Tibial artery (tissue), 4 donors: ENCODE measurements at regions not wholly inside any gene's neighbourhood (a gene's known extent, or its start where the extent isn't known, plus 50 kb on each side); places are given as distances from the start of the nearest gene placed in this dataset.

ENCODE experiments used
- DNase-seq, 2 donors: peaks; one replicate each; pipeline ENCODE4 v3.0.0-alpha.2; 2019
- H3K27ac ChIP-seq, 2 donors: fragments of 200-600 bp; sonication (generic) in 1 of 2; 1 replicate in 1 of 2; 2 replicates in 1 of 2; pipeline ENCODE4 v1.5.1; 2018 to 2019; ENCODE audit warnings: mild to moderate bottlenecking in 1 of 2
- H3K27me3 ChIP-seq, 2 donors: fragments of 200-600 bp; sonication (generic) in 1 of 2; one replicate each; pipeline versions ENCODE4 v1.5.1 to v1.6.0; 2016 to 2019
- H3K36me3 ChIP-seq, 3 donors: fragments of 200-600 bp; sonication (generic) in 2 of 3; one replicate each; pipeline ENCODE4 v1.5.1; 2016 to 2019; ENCODE audit warnings: mild to moderate bottlenecking in 2 of 3
- H3K4me1 ChIP-seq, 4 donors: fragments of 200-600 bp; sonication (generic) in 2 of 4; 1 replicate in 3 of 4; 2 replicates in 1 of 4; pipeline ENCODE4 v1.5.1; 2016 to 2019
- H3K4me3 ChIP-seq, 2 donors: fragments of 200-600 bp; sonication (generic) in 1 of 2; 1 replicate in 1 of 2; 2 replicates in 1 of 2; pipeline ENCODE4 v1.5.1; 2018 to 2019; ENCODE audit warnings: mild to moderate bottlenecking in 2 of 2
- H3K9me3 ChIP-seq, 3 donors: fragments of 200-600 bp; sonication (generic) in 1 of 3; one replicate each; pipeline ENCODE4 v1.5.1; 2016 to 2019
- CTCF ChIP-seq, 2 experiments: fragments of 200-600 bp in 1 of 2; fragments of 450-650 bp in 1 of 2; IDR thresholded peaks; one replicate each; pipeline ENCODE4 v1.5.1; 2017 to 2019; ENCODE audit warnings: antibody characterized with exemption in 2 of 2, mild to moderate bottlenecking in 1 of 2, moderate library complexity in 1 of 2
- intact Hi-C: fragments of 100-400 bp; cut with DNase I; formaldehyde crosslinking; loops from one replicate; pipeline ENCODE4 v1.15.0; 2023; ENCODE audit warnings: low total_unique reads

- no peaks in the 10 kb centered on the region for H3K27me3 ChIP-seq
- peaks cover 0 to 7% (median 0%) of the 10 kb centered on the region in 3 donors for H3K36me3 ChIP-seq
- intact Hi-C loops, result no loop called here
- no peak overlapping the region for H3K4me3 ChIP-seq
- DNase-seq, result no peak
- H3K9me3 ChIP-seq, result no peaks in the 10 kb centered on the region
- no peak for TF ChIP-seq CTCF (IDR thresholded peaks at IDR 0.05)
- H3K27ac ChIP-seq, result no peak overlapping the region
- H3K4me1 ChIP-seq, result peaks cover 0 to 6% (median 0%) of the 10 kb centered on the region in 4 donors
Measured at GRCh38 chr10:6333973-6334372, 131.2 kb downstream of the PFKFB3 start.

GRCh38 chr10:6336016-6336415 is 133.3 kb downstream of the PFKFB3 start:
- no peak for TF ChIP-seq CTCF (IDR thresholded peaks at IDR 0.05)
- no peaks in the 10 kb centered on the region for H3K4me1 ChIP-seq
- H3K27me3 ChIP-seq, result no peaks in the 10 kb centered on the region
- H3K36me3 ChIP-seq, result peaks cover 0 to 7% (median 0%) of the 10 kb centered on the region in 3 donors
- no peaks in the 10 kb centered on the region for H3K9me3 ChIP-seq
- intact Hi-C loops, result no loop called here
- no peak for DNase-seq
- H3K27ac ChIP-seq, result no peak overlapping the region
- H3K4me3 ChIP-seq, result no peak overlapping the region

- TF ChIP-seq CTCF (IDR thresholded peaks at IDR 0.05), result no peak
- H3K36me3 ChIP-seq, result no peaks in the 10 kb centered on the region
- H3K27me3 ChIP-seq, result no peaks in the 10 kb centered on the region
- no peaks in the 10 kb centered on the region for H3K4me1 ChIP-seq
- intact Hi-C loops, result no loop called here
- H3K9me3 ChIP-seq, result no peaks in the 10 kb centered on the region
- no peak overlapping the region for H3K27ac ChIP-seq
- DNase-seq, result no peak
- no peak overlapping the region for H3K4me3 ChIP-seq
Measured at GRCh38 chr10:6337382-6337781, 134.7 kb downstream of the PFKFB3 start.

GRCh38 chr10:6338361-6338760 is 135.6 kb downstream of the PFKFB3 start:
- intact Hi-C loops, result no loop called here

GRCh38 chr10:6339891-6340290 is 137.2 kb downstream of the PFKFB3 start:
- Histone ChIP-seq H3K27me3 (no peaks in the 10 kb centered on the region), H3K4me3 (no peak overlapping the region), H3K4me1 (no peaks in the 10 kb centered on the region), H3K27ac (no peak overlapping the region), H3K36me3 (no peaks in the 10 kb centered on the region), H3K9me3 (no peaks in the 10 kb centered on the region)
- DNase-seq, result no peak
- TF ChIP-seq CTCF (IDR thresholded peaks at IDR 0.05), result no peak
- intact Hi-C loops, result no loop called here

More at GRCh38 chr10:6338361-6338760, 135.6 kb downstream of the PFKFB3 start:
- no peak for TF ChIP-seq CTCF (IDR thresholded peaks at IDR 0.05)
- Histone ChIP-seq H3K4me1 (no peaks in the 10 kb centered on the region), H3K9me3 (no peaks in the 10 kb centered on the region), H3K27ac (no peak overlapping the region), H3K27me3 (no peaks in the 10 kb centered on the region), H3K36me3 (no peaks in the 10 kb centered on the region), H3K4me3 (no peak overlapping the region)
- DNase-seq, result no peak

GRCh38 chr10:6342096-6342685 is 139.5 kb downstream of the PFKFB3 start:
- no peak for DNase-seq
- intact Hi-C loops, result no loop called here
- no peak for TF ChIP-seq CTCF (IDR thresholded peaks at IDR 0.05)
- no peaks in the 10 kb centered on the region for H3K27me3 ChIP-seq
- no peaks in the 10 kb centered on the region for H3K4me1 ChIP-seq
- no peak overlapping the region for H3K4me3 ChIP-seq
- H3K36me3 ChIP-seq, result no peaks in the 10 kb centered on the region
- H3K27ac ChIP-seq, result no peak overlapping the region
- H3K9me3 ChIP-seq, result no peaks in the 10 kb centered on the region
